CD14-positive monocyte (primary cell): ENCODE measurements at regions not wholly inside any gene's neighbourhood (a gene's known extent, or its start where the extent isn't known, plus 50 kb on each side); places are given as distances from the start of the nearest gene placed in this dataset.

ENCODE experiments used
- DNase-seq, 3 donors: peaks; one replicate each; pipeline ENCODE4 v3.0.0-alpha.2; 2011 to 2022
- H2AFZ ChIP-seq: 2 replicates; pipeline ENCODE4 v1.6.0; 2012; ENCODE audit warnings: mild to moderate bottlenecking, low read depth, low read length, inconsistent platforms; ENCODE audit not compliant: insufficient read depth, poor library complexity, severe bottlenecking
- H3K27ac ChIP-seq, 2 donors: 1 replicate in 1 of 2; 2 replicates in 1 of 2; pipeline ENCODE4 v1.5.1; 2012 to 2013; ENCODE audit warnings: low read length in 2 of 2, control low read depth in 1 of 2, inconsistent platforms in 1 of 2, low read depth in 1 of 2, mild to moderate bottlenecking in 1 of 2
- H3K27me3 ChIP-seq, 2 donors: one replicate each; pipeline versions ENCODE4 v1.6.0 to v1.6.1; 2011 to 2013; ENCODE audit warnings: low read length in 2 of 2; ENCODE audit not compliant: control insufficient read depth in 2 of 2, insufficient read depth in 2 of 2
- H3K36me3 ChIP-seq, 2 donors: replicated peaks in 1 of 2; 1 replicate in 1 of 2; 2 replicates in 1 of 2; pipeline versions ENCODE4 v1.5.1 to v1.6.1; 2012 to 2013; ENCODE audit warnings: low read length in 2 of 2, control low read depth in 1 of 2, inconsistent platforms in 1 of 2, mild to moderate bottlenecking in 1 of 2; ENCODE audit not compliant: insufficient read depth in 2 of 2, control insufficient read depth in 1 of 2
- H3K4me1 ChIP-seq, 2 donors: 1 replicate in 1 of 2; 2 replicates in 1 of 2; pipeline versions ENCODE4 v1.5.1 to v1.6.1; 2012 to 2013; ENCODE audit warnings: low read length in 2 of 2, control low read depth in 1 of 2, inconsistent platforms in 1 of 2, mild to moderate bottlenecking in 1 of 2, moderate library complexity in 1 of 2; ENCODE audit not compliant: insufficient read depth in 2 of 2, control insufficient read depth in 1 of 2
- H3K4me2 ChIP-seq: replicated peaks from 2 replicates; pipeline ENCODE3; 2012; ENCODE audit warnings: low read length, moderate library complexity, mild to moderate bottlenecking; ENCODE audit not compliant: poor library complexity, severe bottlenecking; ENCODE audit errors: extremely low read depth
- H3K4me3 ChIP-seq, 3 experiments: fragments of 200-600 bp in 1 of 3; sonication (generic) in 1 of 3; replicated peaks in 1 of 3; 1 replicate in 2 of 3; 2 replicates in 1 of 3; pipeline ENCODE4 v1.5.1; 2011 to 2013; ENCODE audit warnings: low read length in 3 of 3, mild to moderate bottlenecking in 3 of 3, control low read depth in 2 of 3, low read depth in 2 of 3, inconsistent platforms in 1 of 3, moderate library complexity in 1 of 3
- H3K79me2 ChIP-seq: 2 replicates; pipeline ENCODE4 v1.6.0; 2012; ENCODE audit warnings: mild to moderate bottlenecking, control low read depth, inconsistent platforms, low read length, moderate library complexity; ENCODE audit not compliant: insufficient read depth
- H3K9ac ChIP-seq: 2 replicates; pipeline ENCODE4 v1.6.0; 2017; ENCODE audit warnings: low read length, mild to moderate bottlenecking; ENCODE audit not compliant: insufficient read depth, poor library complexity, severe bottlenecking
- H3K9me3 ChIP-seq, 2 donors: replicated peaks in 1 of 2; 1 replicate in 1 of 2; 2 replicates in 1 of 2; pipeline versions ENCODE4 v1.5.1 to v1.6.1; 2012 to 2013; ENCODE audit warnings: low read length in 2 of 2, control low read depth in 1 of 2; ENCODE audit not compliant: control insufficient read depth in 1 of 2, insufficient read depth in 1 of 2
- H4K20me1 ChIP-seq: 2 replicates; pipeline ENCODE4 v1.6.0; 2012; ENCODE audit warnings: mild to moderate bottlenecking, low read length, control low read depth, moderate library complexity; ENCODE audit not compliant: insufficient read depth
- H3K27ac Mint-ChIP-seq, 7 donors: one replicate each; pipeline ENCODE4 v1.8.0; 2020; ENCODE audit warnings: mild to moderate bottlenecking in 7 of 7, mixed read lengths in 7 of 7, moderate library complexity in 6 of 7, inconsistent platforms in 2 of 7
- H3K27me3 Mint-ChIP-seq, 3 donors: one replicate each; pipeline ENCODE4 v1.8.0; 2021 to 2022; ENCODE audit warnings: low read depth in 3 of 3, mild to moderate bottlenecking in 3 of 3, mixed read lengths in 3 of 3, moderate library complexity in 3 of 3, inconsistent platforms in 1 of 3
- H3K36me3 Mint-ChIP-seq, 2 donors: one replicate each; pipeline ENCODE4 v1.8.0; 2020; ENCODE audit warnings: mixed read lengths in 2 of 2, inconsistent platforms in 1 of 2, mild to moderate bottlenecking in 1 of 2
- H3K4me1 Mint-ChIP-seq: one replicate; pipeline ENCODE4 v1.8.0; 2020; ENCODE audit warnings: mild to moderate bottlenecking, mixed read lengths
- H3K4me3 Mint-ChIP-seq, 2 donors: one replicate each; pipeline ENCODE4 v1.8.0; 2020; ENCODE audit warnings: mild to moderate bottlenecking in 2 of 2, mixed read lengths in 2 of 2, moderate library complexity in 1 of 2
- H3K9me3 Mint-ChIP-seq, 7 donors: one replicate each; pipeline ENCODE4 v1.8.0; 2020 to 2022; ENCODE audit warnings: mixed read lengths in 7 of 7, mild to moderate bottlenecking in 6 of 7, moderate library complexity in 6 of 7, inconsistent platforms in 2 of 7
- CTCF ChIP-seq: fragments of 200-600 bp; IDR thresholded peaks from one replicate; pipeline ENCODE4 v1.8.0; 2022; ENCODE audit warnings: antibody characterized with exemption, mild to moderate bottlenecking
- WGBS: methylation state at CpG from one replicate; pipeline ENCODE4 v1.1.5; 2013; ENCODE audit warnings: missing lambda C conversion rate; ENCODE audit not compliant: insufficient coverage; 5-methylcytosine and 5-hydroxymethylcytosine counted together
- intact Hi-C, 2 donors: fragments of 100-400 bp; cut with micrococcal nuclease; formaldehyde crosslinking; loops; one replicate each; pipeline versions ENCODE4 v1.15.0 to v1.15.1; 2023

- no peak overlapping the region for H2AFZ ChIP-seq
- no peak overlapping the region for H3K27ac Mint-ChIP-seq
Measured at GRCh38 chr2:121090088-121090715, 194.8 kb downstream of the TFCP2L1 start.

GRCh38 chr2:121092095-121092494, 192.9 kb downstream of the TFCP2L1 start:
- Mint-ChIP-seq H3K27me3 (peaks cover 5 to 10% (median 5%) of the 10 kb centered on the region in 3 donors), H3K4me1 (no peaks in the 10 kb centered on the region), H3K4me3 (no peak overlapping the region), H3K27ac (no peak overlapping the region), H3K9me3 (peaks cover 0 to 8% (median 0%) of the 10 kb centered on the region in 7 donors), H3K36me3 (no peaks in the 10 kb centered on the region)
- Histone ChIP-seq H3K4me1 (no peaks in the 10 kb centered on the region), H3K9ac (no peak overlapping the region), H3K27ac (no peak overlapping the region), H3K36me3 (no peaks in the 10 kb centered on the region), H2AFZ (no peak overlapping the region), H3K79me2 (no peaks in the 10 kb centered on the region), H3K4me2 (no peak overlapping the region), H3K27me3 (no peaks in the 10 kb centered on the region), H3K4me3 (no peak overlapping the region), H3K9me3 (peaks cover 3 to 4% of the 10 kb centered on the region in 2 donors), H4K20me1 (no peaks in the 10 kb centered on the region)
- 100% methylated on average over 2 of the region's 2 CpGs for WGBS
- no peak for TF ChIP-seq CTCF
- intact Hi-C loops: no loop called here
- DNase-seq: no peak

More at GRCh38 chr2:121090088-121090715, 194.8 kb downstream of the TFCP2L1 start:
- Histone ChIP-seq H3K4me3 (no peak overlapping the region), H3K36me3 (no peaks in the 10 kb centered on the region), H3K4me2 (no peak overlapping the region), H3K4me1 (no peaks in the 10 kb centered on the region), H3K79me2 (no peaks in the 10 kb centered on the region), H3K9ac (no peak overlapping the region), H3K9me3 (peaks cover 3 to 4% of the 10 kb centered on the region in 2 donors), H3K27me3 (no peaks in the 10 kb centered on the region), H4K20me1 (no peaks in the 10 kb centered on the region), H3K27ac (no peak overlapping the region)
- Mint-ChIP-seq H3K36me3 (no peaks in the 10 kb centered on the region), H3K9me3 (peaks cover 0 to 11% (median 0%) of the 10 kb centered on the region in 7 donors), H3K4me1 (no peaks in the 10 kb centered on the region), H3K4me3 (no peak overlapping the region), H3K27me3 (peaks cover 2 to 10% (median 5%) of the 10 kb centered on the region in 3 donors)
- no peak for DNase-seq
- intact Hi-C loops: no loop called here
- no peak for TF ChIP-seq CTCF
- 85% methylated on average over 14 of the region's 18 CpGs for WGBS
